Ishikawa (cell line): ENCODE measurements at regions not wholly inside any gene's neighbourhood (a gene's known extent, or its start where the extent isn't known, plus 50 kb on each side); places are given as distances from the start of the nearest gene placed in this dataset.

Experiments used
- CEBPB ChIP-seq: IDR thresholded peaks from 2 replicates; pipeline ENCODE4 v1.6.1; 2012
- CREB1 ChIP-seq: IDR thresholded peaks from 2 replicates; pipeline ENCODE4 v1.6.1; 2012; ENCODE audit warnings: low read depth
- EGR1 ChIP-seq: IDR thresholded peaks from 2 replicates; pipeline ENCODE4 v1.6.1; 2012
- EP300 ChIP-seq: IDR thresholded peaks from 2 replicates; pipeline ENCODE4 v1.6.1; 2012; ENCODE audit warnings: borderline replicate concordance
- FOXM1 ChIP-seq: IDR thresholded peaks from 2 replicates; pipeline ENCODE4 v1.6.1; 2012; ENCODE audit warnings: low read depth, borderline replicate concordance
- MAX ChIP-seq: IDR thresholded peaks from 2 replicates; pipeline ENCODE4 v1.6.1; 2012
- NFIC ChIP-seq: IDR thresholded peaks from 2 replicates; pipeline ENCODE4 v1.6.1; 2012
- RAD21 ChIP-seq: IDR thresholded peaks from 2 replicates; pipeline ENCODE4 v1.6.1; 2012; ENCODE audit warnings: low read depth
- REST ChIP-seq: IDR thresholded peaks from 2 replicates; pipeline ENCODE4 v1.6.1; 2012; ENCODE audit warnings: low read depth, mild to moderate bottlenecking
- TAF1 ChIP-seq: IDR thresholded peaks from 2 replicates; pipeline ENCODE4 v1.6.1; 2012; ENCODE audit warnings: low read depth, mild to moderate bottlenecking
- TCF12 ChIP-seq: IDR thresholded peaks from 2 replicates; pipeline ENCODE4 v1.6.1; 2012; ENCODE audit warnings: low read depth
- TEAD4 ChIP-seq: IDR thresholded peaks from 2 replicates; pipeline ENCODE4 v1.6.1; 2012
- USF1 ChIP-seq: IDR thresholded peaks from 2 replicates; pipeline ENCODE4 v1.6.1; 2012
- YY1 ChIP-seq: IDR thresholded peaks from 2 replicates; pipeline ENCODE4 v1.6.1; 2012; ENCODE audit warnings: low read depth
- ZBTB7A ChIP-seq: IDR thresholded peaks from 2 replicates; pipeline ENCODE4 v1.6.1; 2012; ENCODE audit warnings: low read depth

GRCh38 chr1:96292141-96292540, 429.4 kb upstream of the PTBP2 start:
- TF ChIP-seq CEBPB (no peak), TEAD4 (no peak), NFIC (no peak), EP300 (no peak), ZBTB7A (no peak), REST (no peak), EGR1 (no peak), TAF1 (no peak), FOXM1 (no peak), USF1 (no peak), TCF12 (no peak), CREB1 (no peak), YY1 (no peak), MAX (no peak), RAD21 (no peak)

- TF ChIP-seq MAX, result no peak
- no peak for TF ChIP-seq TAF1
- no peak for TF ChIP-seq REST
- no peak for TF ChIP-seq CEBPB
- no peak for TF ChIP-seq FOXM1
- TF ChIP-seq YY1, result no peak
- no peak for TF ChIP-seq USF1
- no peak for TF ChIP-seq RAD21
These were observed 424.6 kb upstream of the PTBP2 start for GRCh38 chr1:96296991-96297390.

- TF ChIP-seq USF1, result no peak
- no peak for TF ChIP-seq YY1
- TF ChIP-seq CEBPB, result no peak
- no peak for TF ChIP-seq ZBTB7A
- TF ChIP-seq TEAD4, result no peak
- TF ChIP-seq NFIC, result no peak
- TF ChIP-seq REST, result no peak
- TF ChIP-seq EGR1, result no peak
- no peak for TF ChIP-seq CREB1
These were observed 414.6 kb upstream of the PTBP2 start for GRCh38 chr1:96306809-96307560.

- TF ChIP-seq YY1, result no peak
- no peak for TF ChIP-seq CEBPB
- TF ChIP-seq TEAD4, result no peak
- no peak for TF ChIP-seq TAF1
- TF ChIP-seq ZBTB7A, result no peak
- TF ChIP-seq MAX, result no peak
- no peak for TF ChIP-seq USF1
- TF ChIP-seq EP300, result no peak
- TF ChIP-seq NFIC, result no peak
- TF ChIP-seq EGR1, result no peak
- TF ChIP-seq RAD21, result no peak
- TF ChIP-seq REST, result no peak
- no peak for TF ChIP-seq TCF12
- TF ChIP-seq CREB1, result no peak
- TF ChIP-seq FOXM1, result no peak
These were observed 413.3 kb upstream of the PTBP2 start for GRCh38 chr1:96308314-96308713.
